Endothelial cell (in vitro differentiated cells): ENCODE measurements at regions not wholly inside any gene's neighbourhood (a gene's known extent, or its start where the extent isn't known, plus 50 kb on each side); places are given as distances from the start of the nearest gene placed in this dataset.

Experiments
- DNase-seq: peaks from one replicate; pipeline ENCODE4 v3.0.0; 2021; ENCODE audit warnings: low spot score
- H3K27ac Mint-ChIP-seq: one replicate; pipeline ENCODE4 v1.8.0; 2021; ENCODE audit warnings: mixed read lengths, inconsistent platforms; ENCODE audit not compliant: unreplicated experiment
- H3K27me3 Mint-ChIP-seq: one replicate; pipeline ENCODE4 v1.8.0; 2021; ENCODE audit warnings: mild to moderate bottlenecking, moderate library complexity, mixed read lengths, inconsistent platforms; ENCODE audit not compliant: unreplicated experiment
- H3K36me3 Mint-ChIP-seq: one replicate; pipeline ENCODE4 v1.8.0; 2021; ENCODE audit warnings: mild to moderate bottlenecking, low read depth, mixed read lengths, inconsistent platforms; ENCODE audit not compliant: unreplicated experiment
- H3K4me1 Mint-ChIP-seq: one replicate; pipeline ENCODE4 v1.8.0; 2021; ENCODE audit warnings: mild to moderate bottlenecking, mixed read lengths, inconsistent platforms; ENCODE audit not compliant: unreplicated experiment
- H3K4me3 Mint-ChIP-seq: one replicate; pipeline ENCODE4 v1.8.0; 2021; ENCODE audit warnings: mild to moderate bottlenecking, mixed read lengths, inconsistent platforms; ENCODE audit not compliant: unreplicated experiment
- H3K9me3 Mint-ChIP-seq: one replicate; pipeline ENCODE4 v1.8.0; 2021; ENCODE audit warnings: mixed read lengths, inconsistent platforms; ENCODE audit not compliant: unreplicated experiment
- CTCF ChIP-seq: fragments of 200-600 bp; sonication (generic); IDR thresholded peaks from one replicate; pipeline ENCODE4 v1.5.0; 2021; ENCODE audit warnings: antibody characterized with exemption; ENCODE audit not compliant: unreplicated experiment

- no peaks in the 10 kb centered on the region for H3K36me3 Mint-ChIP-seq
- H3K4me3 Mint-ChIP-seq: no peak overlapping the region
- H3K4me1 Mint-ChIP-seq: peaks cover 4% of the 10 kb centered on the region
- H3K27me3 Mint-ChIP-seq: no peaks in the 10 kb centered on the region
- H3K9me3 Mint-ChIP-seq: no peaks in the 10 kb centered on the region
- H3K27ac Mint-ChIP-seq: no peak overlapping the region
- peak; percentile 77 for DNase-seq
- peak; percentile 55 for TF ChIP-seq CTCF
Measured at GRCh38 chr3:24773798-24774197, 279.1 kb upstream of the THRB start.

GRCh38 chr3:24780991-24781390 lies 286.3 kb upstream of the THRB start:
- Mint-ChIP-seq H3K4me3 (no peak overlapping the region), H3K4me1 (no peaks in the 10 kb centered on the region), H3K27me3 (no peaks in the 10 kb centered on the region), H3K27ac (no peak overlapping the region), H3K36me3 (peaks cover 3% of the 10 kb centered on the region), H3K9me3 (no peaks in the 10 kb centered on the region)
- no peak for TF ChIP-seq CTCF
- DNase-seq: no peak

GRCh38 chr3:24781454-24781853 lies 286.8 kb upstream of the THRB start:
- no peaks in the 10 kb centered on the region for H3K4me1 Mint-ChIP-seq
- no peak for DNase-seq
- H3K27me3 Mint-ChIP-seq: no peaks in the 10 kb centered on the region
- H3K27ac Mint-ChIP-seq: no peak overlapping the region
- no peak for TF ChIP-seq CTCF
- peaks cover 3% of the 10 kb centered on the region for H3K36me3 Mint-ChIP-seq
- no peaks in the 10 kb centered on the region for H3K9me3 Mint-ChIP-seq
- H3K4me3 Mint-ChIP-seq: no peak overlapping the region

- no peak for DNase-seq
- no peaks in the 10 kb centered on the region for H3K36me3 Mint-ChIP-seq
- H3K27me3 Mint-ChIP-seq: peaks cover 1% of the 10 kb centered on the region
- no peaks in the 10 kb centered on the region for H3K9me3 Mint-ChIP-seq
- H3K4me3 Mint-ChIP-seq: no peak overlapping the region
- no peak overlapping the region for H3K27ac Mint-ChIP-seq
- TF ChIP-seq CTCF: no peak
- H3K4me1 Mint-ChIP-seq: no peaks in the 10 kb centered on the region
Measured at GRCh38 chr3:24793896-24794295, 299.2 kb upstream of the THRB start.

GRCh38 chr3:24802614-24803013 lies 308.0 kb upstream of the THRB start:
- Mint-ChIP-seq H3K4me1 (no peaks in the 10 kb centered on the region), H3K36me3 (no peaks in the 10 kb centered on the region), H3K4me3 (no peak overlapping the region), H3K27ac (no peak overlapping the region), H3K9me3 (no peaks in the 10 kb centered on the region), H3K27me3 (peaks cover 4% of the 10 kb centered on the region)
- no peak for DNase-seq
- TF ChIP-seq CTCF: no peak
